ENCODE measurements at regions not wholly inside any gene's neighbourhood (a gene's known extent, or its start where the extent isn't known, plus 50 kb on each side); places are given as distances from the start of the nearest gene placed in this dataset.

- Histone ChIP-seq H3K27ac (no peak overlapping the region), H3K4me1 (ENCODE audit: control insufficient read depth in 1 of 2, low read depth in 2 of 2) (no peaks in the 10 kb centered on the region), H3K36me3 (no peaks in the 10 kb centered on the region), H3K4me3 (no peak overlapping the region), H3K9me3 (no peaks in the 10 kb centered on the region), H3K27me3 (replicated peaks; ENCODE audit: insufficient read depth) (no peaks in the 10 kb centered on the region)
- DNase-seq (ENCODE audit: low spot score): no peak
- no peak for TF ChIP-seq CTCF (IDR thresholded peaks at IDR 0.05)
- ATAC-seq (ENCODE audit: insufficient number of reproducible peaks, low FRiP score, low read depth): no peak
Measured at GRCh38 chr16:51759329-51759728, 608.3 kb upstream of the SALL1 start.

GRCh38 chr16:51757921-51758479 lies 606.9 kb upstream of the SALL1 start:
- Histone ChIP-seq H3K27me3 (replicated peaks; ENCODE audit: insufficient read depth) (no peaks in the 10 kb centered on the region), H3K9me3 (no peaks in the 10 kb centered on the region), H3K27ac (no peak overlapping the region), H3K4me1 (ENCODE audit: control insufficient read depth in 1 of 2, low read depth in 2 of 2) (no peaks in the 10 kb centered on the region), H3K36me3 (no peaks in the 10 kb centered on the region), H3K4me3 (no peak overlapping the region)
- DNase-seq (ENCODE audit: low spot score) (no peak), ATAC-seq (ENCODE audit: insufficient number of reproducible peaks, low FRiP score, low read depth) (no peak)
- TF ChIP-seq CTCF (IDR thresholded peaks at IDR 0.05): no peak

GRCh38 chr16:51757505-51757904 lies 606.4 kb upstream of the SALL1 start:
- Histone ChIP-seq H3K27ac (no peak overlapping the region), H3K9me3 (no peaks in the 10 kb centered on the region), H3K27me3 (replicated peaks; ENCODE audit: insufficient read depth) (no peaks in the 10 kb centered on the region), H3K4me1 (ENCODE audit: control insufficient read depth in 1 of 2, low read depth in 2 of 2) (no peaks in the 10 kb centered on the region), H3K36me3 (no peaks in the 10 kb centered on the region), H3K4me3 (no peak overlapping the region)
- no peak for TF ChIP-seq CTCF (IDR thresholded peaks at IDR 0.05)
- ATAC-seq (ENCODE audit: insufficient number of reproducible peaks, low FRiP score, low read depth) (no peak), DNase-seq (ENCODE audit: low spot score) (no peak)

- Histone ChIP-seq H3K9me3 (no peaks in the 10 kb centered on the region), H3K36me3 (no peaks in the 10 kb centered on the region), H3K27ac (no peak overlapping the region), H3K4me1 (ENCODE audit: control insufficient read depth in 1 of 2, low read depth in 2 of 2) (no peaks in the 10 kb centered on the region), H3K4me3 (no peak overlapping the region), H3K27me3 (replicated peaks; ENCODE audit: insufficient read depth) (no peaks in the 10 kb centered on the region)
- TF ChIP-seq CTCF (IDR thresholded peaks at IDR 0.05): no peak
- ATAC-seq (ENCODE audit: insufficient number of reproducible peaks, low FRiP score, low read depth) (no peak), DNase-seq (ENCODE audit: low spot score) (no peak)
Measured at GRCh38 chr16:51757124-51757470, 606.0 kb upstream of the SALL1 start.

- no peak overlapping the region for H3K27ac ChIP-seq
- H3K4me1 ChIP-seq (ENCODE audit: control insufficient read depth in 1 of 2, low read depth in 2 of 2): no peaks in the 10 kb centered on the region
- ATAC-seq (ENCODE audit: insufficient number of reproducible peaks, low FRiP score, low read depth): no peak
- no peak overlapping the region for H3K4me3 ChIP-seq
- H3K36me3 ChIP-seq: no peaks in the 10 kb centered on the region
- H3K9me3 ChIP-seq: no peaks in the 10 kb centered on the region
- no peak for DNase-seq (ENCODE audit: low spot score)
- TF ChIP-seq CTCF (IDR thresholded peaks at IDR 0.05): no peak
- no peaks in the 10 kb centered on the region for H3K27me3 ChIP-seq (replicated peaks; ENCODE audit: insufficient read depth)
Measured at GRCh38 chr16:51756447-51757123, 605.5 kb upstream of the SALL1 start.

All from thoracic aorta (tissue), 2 donors.